DND-41 (cell line): ENCODE measurements at regions not wholly inside any gene's neighbourhood (a gene's known extent, or its start where the extent isn't known, plus 50 kb on each side); places are given as distances from the start of the nearest gene placed in this dataset.

Source experiments
- ATAC-seq: fragments of 200-7000 bp; cut with Tn5 transposase; 3 replicates; pipeline ENCODE4 v1.9.1; 2021; ENCODE audit warnings: low read depth; ENCODE audit not compliant: insufficient read depth
- DNase-seq: peaks from one replicate; pipeline ENCODE4 v3.0.0-alpha.2; 2020
- H2AFZ ChIP-seq: 2 replicates; pipeline ENCODE4 v1.6.0; 2012; ENCODE audit warnings: low read depth, low read length
- H3K27ac ChIP-seq: 2 replicates; pipeline ENCODE4 v1.5.1; 2012; ENCODE audit warnings: low read length, inconsistent platforms
- H3K27me3 ChIP-seq: fragments of 200-600 bp; sonication (generic); 2 replicates; pipeline ENCODE4 v1.6.0; 2012; ENCODE audit warnings: low read length, mild to moderate bottlenecking, inconsistent platforms; ENCODE audit not compliant: insufficient read depth, poor library complexity
- H3K36me3 ChIP-seq: 2 replicates; pipeline ENCODE4 v1.5.1; 2012; ENCODE audit warnings: low read length, inconsistent platforms; ENCODE audit not compliant: insufficient read depth
- H3K4me1 ChIP-seq: 2 replicates; pipeline ENCODE4 v1.5.1; 2012; ENCODE audit warnings: mild to moderate bottlenecking, low read length; ENCODE audit not compliant: insufficient read depth
- H3K4me2 ChIP-seq: 2 replicates; pipeline ENCODE4 v1.6.0; 2012; ENCODE audit warnings: mild to moderate bottlenecking, moderate library complexity, low read length, inconsistent platforms; ENCODE audit not compliant: insufficient read depth
- H3K4me3 ChIP-seq, 2 experiments: fragments of 200-600 bp in 1 of 2; shearing (Covaris generic) in 1 of 2; 2 replicates each; pipeline ENCODE4 v1.5.1; 2012 to 2016; ENCODE audit warnings: inconsistent platforms in 2 of 2, low read length in 2 of 2, mild to moderate bottlenecking in 2 of 2, low read depth in 1 of 2, moderate library complexity in 1 of 2
- H3K79me2 ChIP-seq: 2 replicates; pipeline ENCODE4 v1.6.0; 2012; ENCODE audit warnings: low read length, inconsistent platforms; ENCODE audit not compliant: insufficient read depth
- H3K9ac ChIP-seq: 2 replicates; pipeline ENCODE4 v1.6.0; 2012; ENCODE audit warnings: low read depth, mild to moderate bottlenecking, inconsistent platforms, low read length, moderate library complexity
- H3K9me3 ChIP-seq: 2 replicates; pipeline ENCODE4 v1.5.1; 2012; ENCODE audit warnings: low read length, moderate library complexity, mild to moderate bottlenecking, inconsistent platforms; ENCODE audit not compliant: insufficient read depth, severe bottlenecking
- H4K20me1 ChIP-seq: 2 replicates; pipeline ENCODE4 v1.6.0; 2012; ENCODE audit warnings: low read length; ENCODE audit not compliant: insufficient read depth
- EZH2 ChIP-seq: IDR thresholded peaks from 3 replicates; pipeline ENCODE4 v1.6.1; 2012; ENCODE audit warnings: borderline replicate concordance, low read depth, mild to moderate bottlenecking, moderate library complexity, low read length, inconsistent platforms; ENCODE audit not compliant: severe bottlenecking
- TF ChIP-seq, protein P1 (sequence below): IDR thresholded peaks from 2 replicates; pipeline ENCODE4 v1.5.1; 2012; ENCODE audit warnings: borderline replicate concordance, low read length, moderate library complexity, mild to moderate bottlenecking; ENCODE audit not compliant: poor library complexity, severe bottlenecking; ENCODE audit errors: extremely low read depth

DNA sequence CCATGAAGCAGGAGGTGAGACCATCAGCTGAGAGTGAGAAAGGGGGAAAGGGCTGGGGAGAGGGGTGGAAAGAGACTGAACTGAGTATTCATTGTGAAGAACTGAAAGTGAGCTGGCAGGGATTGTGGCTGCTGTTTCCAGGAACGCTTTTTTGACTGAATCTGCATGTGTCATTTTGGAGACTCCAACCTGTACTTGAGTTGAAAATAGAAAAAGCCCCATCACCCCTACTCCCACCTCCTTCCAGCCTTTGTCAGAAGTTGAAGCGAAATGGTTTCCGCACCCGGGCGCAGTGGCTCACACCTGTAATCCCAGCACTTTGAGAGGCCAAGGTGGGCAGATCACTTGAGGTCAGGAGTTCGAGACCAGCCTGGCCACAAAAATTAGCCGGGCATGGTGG lies 128.0 kb upstream of the GPR12 start:
- no peak overlapping the region for H3K4me3 ChIP-seq
- no peak overlapping the region for H3K9ac ChIP-seq
- DNase-seq = no peak
- H3K27me3 ChIP-seq = peaks cover 3% of the 10 kb centered on the region
- no peaks in the 10 kb centered on the region for H3K79me2 ChIP-seq
- no peak for TF ChIP-seq EZH2
- TF ChIP-seq, protein P1, sequence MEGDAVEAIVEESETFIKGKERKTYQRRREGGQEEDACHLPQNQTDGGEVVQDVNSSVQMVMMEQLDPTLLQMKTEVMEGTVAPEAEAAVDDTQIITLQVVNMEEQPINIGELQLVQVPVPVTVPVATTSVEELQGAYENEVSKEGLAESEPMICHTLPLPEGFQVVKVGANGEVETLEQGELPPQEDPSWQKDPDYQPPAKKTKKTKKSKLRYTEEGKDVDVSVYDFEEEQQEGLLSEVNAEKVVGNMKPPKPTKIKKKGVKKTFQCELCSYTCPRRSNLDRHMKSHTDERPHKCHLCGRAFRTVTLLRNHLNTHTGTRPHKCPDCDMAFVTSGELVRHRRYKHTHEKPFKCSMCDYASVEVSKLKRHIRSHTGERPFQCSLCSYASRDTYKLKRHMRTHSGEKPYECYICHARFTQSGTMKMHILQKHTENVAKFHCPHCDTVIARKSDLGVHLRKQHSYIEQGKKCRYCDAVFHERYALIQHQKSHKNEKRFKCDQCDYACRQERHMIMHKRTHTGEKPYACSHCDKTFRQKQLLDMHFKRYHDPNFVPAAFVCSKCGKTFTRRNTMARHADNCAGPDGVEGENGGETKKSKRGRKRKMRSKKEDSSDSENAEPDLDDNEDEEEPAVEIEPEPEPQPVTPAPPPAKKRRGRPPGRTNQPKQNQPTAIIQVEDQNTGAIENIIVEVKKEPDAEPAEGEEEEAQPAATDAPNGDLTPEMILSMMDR = no peak
- H4K20me1 ChIP-seq = no peaks in the 10 kb centered on the region
- no peak overlapping the region for H2AFZ ChIP-seq
- H3K4me1 ChIP-seq = no peaks in the 10 kb centered on the region
- H3K27ac ChIP-seq = no peak overlapping the region
- no peak overlapping the region for H3K4me2 ChIP-seq
- no peak for ATAC-seq
- H3K36me3 ChIP-seq = no peaks in the 10 kb centered on the region
- no peaks in the 10 kb centered on the region for H3K9me3 ChIP-seq

DNA sequence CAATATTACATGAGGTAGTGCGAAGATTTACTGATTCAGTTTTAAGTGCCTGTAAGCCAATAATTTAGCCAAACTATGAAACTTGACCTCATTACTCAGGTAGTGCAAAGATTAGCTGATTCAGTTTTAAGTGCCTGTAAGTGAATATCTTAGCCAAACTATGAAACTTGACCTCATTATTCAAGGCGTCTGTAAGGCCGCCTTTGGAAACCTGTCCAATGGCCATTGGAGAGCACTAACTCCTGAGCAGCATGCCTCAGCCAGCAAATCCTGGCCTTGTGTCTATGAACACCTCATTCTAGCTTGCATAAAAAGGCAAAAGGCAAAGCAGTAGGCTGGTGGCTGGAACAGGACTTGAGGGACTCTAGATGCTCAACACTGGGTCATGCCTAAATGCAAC lies 127.0 kb upstream of the GPR12 start:
- Histone ChIP-seq H3K9me3 (no peaks in the 10 kb centered on the region), H4K20me1 (no peaks in the 10 kb centered on the region), H3K36me3 (no peaks in the 10 kb centered on the region), H2AFZ (no peak overlapping the region), H3K27me3 (peaks cover 3% of the 10 kb centered on the region), H3K27ac (no peak overlapping the region), H3K4me2 (no peak overlapping the region), H3K79me2 (no peaks in the 10 kb centered on the region), H3K4me1 (no peaks in the 10 kb centered on the region), H3K9ac (no peak overlapping the region), H3K4me3 (no peak overlapping the region)
- no peak for TF ChIP-seq EZH2
- TF ChIP-seq, protein P1 = no peak
- DNase-seq = no peak
- ATAC-seq = no peak

DNA sequence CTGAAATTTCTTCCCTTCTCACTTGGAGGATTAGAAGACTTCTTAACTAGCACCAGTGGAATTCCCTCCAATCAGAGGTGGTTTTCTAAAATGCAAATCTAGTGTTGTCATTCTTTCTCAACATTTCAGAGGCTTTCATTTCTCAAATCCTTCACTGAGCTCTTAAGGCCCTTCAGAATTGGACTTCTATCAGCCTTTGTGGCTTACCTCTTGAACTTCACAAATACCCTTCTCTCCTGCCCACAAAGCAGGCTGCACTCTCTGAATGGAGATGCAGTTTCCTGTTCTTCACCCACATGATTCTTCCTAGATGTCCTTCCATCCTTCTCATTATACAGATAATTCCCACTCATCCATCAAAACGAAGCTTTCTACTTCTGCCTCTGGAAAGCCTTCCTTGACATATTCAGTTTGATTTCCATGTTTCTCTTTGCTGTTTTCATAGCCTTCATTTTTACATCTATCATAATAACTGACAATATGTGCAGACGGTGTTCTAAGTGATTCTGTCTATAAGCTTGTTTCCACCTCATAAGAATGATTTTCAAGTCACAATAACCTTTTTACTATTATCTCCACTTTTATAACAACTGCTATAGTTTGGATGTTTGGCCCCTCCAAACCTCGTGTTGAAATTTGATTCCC lies 123.1 kb upstream of the GPR12 start:
- H3K4me2 ChIP-seq = no peak overlapping the region
- no peaks in the 10 kb centered on the region for H3K9me3 ChIP-seq
- H3K4me1 ChIP-seq = no peaks in the 10 kb centered on the region
- no peaks in the 10 kb centered on the region for H4K20me1 ChIP-seq
- ATAC-seq (no peak), DNase-seq (no peak)
- no peak overlapping the region for H3K27ac ChIP-seq
- H3K27me3 ChIP-seq = no peaks in the 10 kb centered on the region
- no peak overlapping the region for H3K9ac ChIP-seq
- H3K36me3 ChIP-seq = no peaks in the 10 kb centered on the region
- H3K79me2 ChIP-seq = no peaks in the 10 kb centered on the region
- TF ChIP-seq EZH2 = no peak
- TF ChIP-seq, protein P1 = no peak
- H2AFZ ChIP-seq = no peak overlapping the region
- no peak overlapping the region for H3K4me3 ChIP-seq

DNA sequence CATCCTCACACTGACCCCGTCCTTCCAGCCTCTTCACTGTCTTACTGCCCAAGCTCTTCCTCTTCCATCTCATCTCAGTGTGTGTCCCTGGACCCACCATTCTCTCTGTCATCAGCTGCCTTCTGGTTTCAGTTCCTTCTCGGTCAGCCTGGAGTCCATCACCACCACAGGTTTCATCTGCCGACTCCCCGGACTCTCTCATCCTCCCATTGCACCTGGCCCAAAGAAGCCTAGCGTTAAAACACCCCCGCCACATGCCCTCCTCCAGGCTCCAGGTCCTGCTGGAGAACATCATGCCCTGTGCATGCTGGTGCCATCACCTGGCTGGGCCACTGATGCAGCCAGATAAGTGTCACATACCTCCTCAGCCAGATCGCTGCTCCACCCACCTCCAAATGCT lies 122.1 kb upstream of the GPR12 start:
- Histone ChIP-seq H3K4me3 (no peak overlapping the region), H3K4me1 (no peaks in the 10 kb centered on the region), H3K9ac (no peak overlapping the region), H3K9me3 (no peaks in the 10 kb centered on the region), H3K36me3 (no peaks in the 10 kb centered on the region), H3K4me2 (no peak overlapping the region), H3K27me3 (peaks cover 6% of the 10 kb centered on the region), H2AFZ (no peak overlapping the region), H3K79me2 (no peaks in the 10 kb centered on the region), H4K20me1 (no peaks in the 10 kb centered on the region), H3K27ac (no peak overlapping the region)
- no peak for ATAC-seq
- TF ChIP-seq, protein P1 = no peak
- TF ChIP-seq EZH2 = no peak
- no peak for DNase-seq
